ENCODE measurements at regions not wholly inside any gene's neighbourhood (a gene's known extent, or its start where the extent isn't known, plus 50 kb on each side); places are given as distances from the start of the nearest gene placed in this dataset.
"Not testable (repeated sequence)": the region's sequence is repeated elsewhere in the genome, so short reads cannot be mapped to it uniquely, and the experiment has no call there.

DNA sequence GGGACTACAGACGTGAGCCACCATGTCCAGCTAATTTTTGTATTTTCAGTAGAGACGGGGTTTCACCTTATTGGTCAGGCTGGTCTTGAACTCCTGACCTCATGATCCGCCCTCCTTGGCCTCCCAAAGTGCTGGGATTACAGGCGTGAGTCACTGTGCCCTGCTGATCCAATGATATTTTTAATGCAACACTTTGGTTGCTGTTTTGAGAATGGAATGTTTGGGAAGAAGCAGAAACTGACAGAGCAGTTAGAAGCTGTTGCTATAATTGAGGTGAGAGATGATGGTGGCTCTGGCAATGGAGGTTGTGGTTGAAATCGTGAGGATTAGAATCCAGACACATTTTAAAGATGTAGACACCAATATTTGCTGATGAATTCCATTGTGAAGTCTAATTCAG is 1209.9 kb upstream of the GOT2 start:
- TF ChIP-seq EZH2 (IDR thresholded peaks at IDR 0.05; ENCODE audit: insufficient read depth, poor library complexity, severe bottlenecking); EZH2phosphoT487 (IDR thresholded peaks at IDR 0.05; ENCODE audit: insufficient read depth, low read depth): not testable (repeated sequence)
